GM21447 (cell line): ENCODE measurements at regions not wholly inside any gene's neighbourhood (a gene's known extent, or its start where the extent isn't known, plus 50 kb on each side); places are given as distances from the start of the nearest gene placed in this dataset.

Experiments used
- ATAC-seq: cut with Tn5 transposase; IDR thresholded peaks from one replicate; pipeline ENCODE4 v1.9.1; 2021; ENCODE audit not compliant: unreplicated experiment

DNA sequence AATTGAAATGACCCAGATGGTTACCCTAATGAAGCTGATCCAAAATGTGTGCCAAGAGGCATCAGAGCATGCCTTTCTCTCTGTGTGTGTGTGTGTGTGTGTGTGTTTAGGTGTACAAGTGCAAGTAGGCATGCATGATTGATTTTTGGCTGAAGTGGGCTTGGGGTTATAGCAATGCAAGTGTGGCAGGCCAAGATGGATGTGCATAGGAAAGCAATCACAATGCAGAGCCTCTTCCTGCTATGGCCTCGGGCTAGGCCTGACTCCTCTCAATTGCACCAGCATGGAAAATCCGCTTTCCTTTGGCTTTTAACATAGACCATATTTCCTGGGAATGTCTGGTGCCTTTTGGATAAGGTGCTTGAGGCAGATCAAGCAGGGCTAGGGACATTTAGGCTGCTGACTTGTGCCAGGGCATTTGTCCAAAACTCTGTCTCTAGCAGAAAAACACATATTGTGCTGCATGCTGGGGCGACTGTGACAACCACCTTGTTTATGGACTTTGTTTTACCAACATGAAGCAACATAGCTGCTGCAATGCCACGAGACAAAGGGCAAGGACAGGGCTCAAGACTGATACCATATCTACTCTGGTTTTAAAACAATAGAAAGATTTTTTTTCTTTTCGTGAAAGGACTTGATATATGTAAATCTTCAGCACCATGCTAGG, 395.7 kb downstream of the RAPGEF2 start:
- no peak for ATAC-seq

DNA sequence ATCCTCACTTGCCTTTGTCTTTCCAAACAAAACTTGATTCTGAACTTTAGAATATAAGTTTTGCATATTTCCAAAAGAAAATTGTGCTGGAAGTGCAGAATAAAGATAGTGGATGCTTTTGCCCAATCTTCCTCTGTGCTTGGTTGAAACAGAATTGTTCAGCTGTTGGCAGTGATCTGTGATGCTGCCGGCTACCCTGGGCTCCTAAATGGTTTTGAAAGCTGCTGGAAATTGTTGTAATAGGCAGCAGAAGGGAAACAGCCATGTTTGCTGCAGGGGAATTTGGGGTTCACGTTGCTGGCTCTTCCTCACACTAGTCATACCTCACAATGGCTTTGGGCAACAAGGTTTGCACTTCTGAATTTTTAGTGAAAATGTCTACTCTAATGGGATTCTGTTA, 398.0 kb downstream of the RAPGEF2 start:
- ATAC-seq = no peak

DNA sequence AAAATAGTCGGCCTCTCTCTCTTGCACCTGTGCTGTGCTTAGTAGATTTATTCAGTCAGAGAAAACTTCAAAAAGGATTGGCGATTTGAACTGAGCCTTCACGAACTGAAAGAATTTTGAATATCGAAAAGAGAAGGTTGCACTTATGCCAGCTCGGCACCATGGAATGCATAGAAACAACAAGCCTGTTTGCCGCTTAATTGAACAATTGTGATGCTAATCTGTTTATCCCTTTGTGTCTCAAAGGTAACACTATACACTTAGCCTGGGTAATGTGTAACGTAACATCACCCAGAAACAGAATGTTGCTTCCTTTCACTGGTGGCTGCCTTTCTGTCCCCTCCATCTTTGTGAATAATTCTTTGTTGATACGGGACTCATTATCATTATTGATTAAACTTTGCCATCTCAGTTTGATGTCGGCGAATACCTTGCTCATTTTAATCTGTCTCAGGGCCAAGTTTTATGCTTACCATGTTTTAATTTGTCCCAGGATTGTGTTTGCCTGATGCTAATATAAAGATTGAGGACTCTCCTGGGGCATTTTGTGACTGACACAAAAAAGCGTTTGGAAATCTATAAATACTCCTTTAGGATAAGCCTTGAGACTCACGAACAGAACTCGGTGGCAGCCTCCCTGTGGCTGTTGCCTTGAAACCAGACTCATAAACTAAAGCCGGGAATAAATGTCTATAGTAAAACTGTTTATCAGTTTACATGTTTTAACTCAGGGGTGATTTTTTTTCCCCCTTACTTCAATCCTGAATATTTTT, 400.5 kb downstream of the RAPGEF2 start:
- ATAC-seq = no peak

DNA sequence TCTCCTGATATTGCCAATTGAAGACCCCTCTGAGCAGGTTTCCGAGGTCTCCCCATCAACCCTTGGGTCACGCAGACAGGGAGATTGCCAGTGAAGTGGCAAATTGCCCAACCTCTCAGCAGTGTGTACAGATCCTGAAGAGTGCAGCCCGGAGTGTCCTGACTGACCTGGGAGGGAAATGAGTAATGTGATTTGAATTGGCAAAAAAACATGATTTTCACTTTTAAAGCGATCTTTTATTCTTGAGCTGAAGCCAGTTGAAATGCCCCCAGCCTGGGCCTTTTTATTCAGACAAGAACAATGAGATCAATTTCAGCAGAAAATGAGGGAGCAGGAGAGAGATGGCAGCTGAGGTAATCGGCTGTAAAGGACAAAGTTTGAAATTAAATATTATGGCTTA, 401.8 kb downstream of the RAPGEF2 start:
- no peak for ATAC-seq

DNA sequence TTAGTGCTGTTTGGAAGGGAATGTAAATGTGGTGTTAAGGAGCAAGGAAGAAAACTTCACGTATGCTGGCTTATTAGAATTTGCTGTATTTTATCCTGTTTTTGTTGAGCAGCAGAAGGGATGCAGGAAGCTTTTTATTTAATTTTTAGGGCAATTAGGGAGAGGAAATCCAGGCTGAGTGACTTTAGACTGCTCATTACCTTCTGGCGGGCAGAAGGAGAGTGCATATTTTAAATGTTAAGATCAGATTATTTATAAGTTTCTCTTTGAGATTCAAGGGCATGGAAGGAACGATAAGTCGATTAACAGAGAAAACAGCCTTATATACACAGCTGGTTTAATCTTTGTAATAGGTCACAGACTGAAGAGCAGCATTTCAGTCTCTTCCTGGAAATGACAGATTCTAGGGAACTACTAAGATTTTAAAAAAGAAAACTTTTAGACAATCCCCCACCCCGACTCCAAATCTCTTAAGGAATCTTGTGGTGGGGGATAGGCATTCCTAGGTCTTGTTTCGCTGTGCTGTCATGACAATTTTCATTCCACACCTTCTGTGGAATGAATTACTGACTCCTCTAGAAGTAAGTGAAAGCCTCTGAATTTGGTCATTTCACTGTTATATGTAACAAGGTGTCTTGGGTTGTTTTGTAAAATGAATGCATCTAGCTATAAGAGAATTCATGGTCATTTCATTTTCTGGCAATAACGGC, 402.5 kb downstream of the RAPGEF2 start:
- no peak for ATAC-seq

DNA sequence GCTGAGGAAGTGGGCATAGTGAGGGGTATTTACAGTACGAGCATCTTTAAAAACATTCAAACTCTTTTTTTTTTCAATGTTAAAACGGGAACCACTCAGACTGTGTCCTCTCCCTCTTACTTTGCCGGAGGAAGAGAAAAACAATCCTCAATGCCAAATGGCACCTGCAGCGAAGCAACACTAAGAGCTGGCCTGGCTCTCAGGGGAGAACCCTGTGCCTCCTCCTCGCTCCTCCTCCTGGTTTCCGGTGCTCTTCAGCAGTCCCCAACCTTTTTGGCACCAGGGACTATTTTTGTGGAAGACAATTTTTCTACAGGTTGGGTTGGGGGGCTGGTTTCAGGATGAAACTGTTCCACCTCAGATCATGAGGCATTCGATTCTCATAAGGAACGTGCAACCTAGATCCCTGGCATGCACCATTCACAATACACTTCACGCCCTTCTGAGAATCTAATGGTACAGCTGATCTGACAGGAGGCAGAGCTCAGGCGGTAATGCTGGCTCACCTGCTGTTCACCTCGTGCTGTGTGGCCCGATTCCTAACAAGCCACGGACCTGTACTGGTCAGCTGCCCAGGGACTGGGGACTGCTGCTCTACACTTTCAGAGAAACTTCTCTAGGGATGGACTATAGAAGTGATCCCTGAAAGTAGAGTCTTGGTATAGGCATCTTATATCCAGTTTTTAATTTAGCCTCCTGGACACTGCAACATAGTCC, 404.1 kb downstream of the RAPGEF2 start:
- no peak for ATAC-seq

DNA sequence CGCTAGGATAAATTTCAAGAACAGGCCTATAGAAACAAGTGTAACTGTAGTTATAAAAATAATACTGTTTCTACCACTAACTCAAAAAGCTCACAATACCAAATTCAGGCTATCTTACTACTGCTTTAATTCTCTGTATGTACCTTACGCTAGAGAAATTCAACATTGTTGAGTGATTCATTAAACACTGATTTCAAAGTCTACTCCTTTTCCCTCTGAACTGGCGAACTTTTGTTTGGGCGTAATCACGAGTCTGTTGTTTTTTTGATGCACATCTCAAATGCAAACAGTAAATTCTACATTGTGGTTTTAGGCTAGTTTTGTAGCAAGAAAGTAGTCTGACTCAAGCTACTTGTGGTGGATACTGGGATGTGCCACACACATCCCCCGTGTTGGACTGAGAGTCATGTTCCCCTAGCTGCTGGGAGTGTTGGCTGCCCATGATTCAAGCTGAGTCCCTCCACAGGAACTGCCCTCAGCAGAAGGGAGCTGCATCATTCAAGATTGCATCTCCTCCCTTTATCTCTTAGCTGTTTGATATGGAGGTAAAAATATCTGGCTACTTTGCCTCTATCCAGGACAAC, 406.1 kb downstream of the RAPGEF2 start:
- ATAC-seq = no peak

DNA sequence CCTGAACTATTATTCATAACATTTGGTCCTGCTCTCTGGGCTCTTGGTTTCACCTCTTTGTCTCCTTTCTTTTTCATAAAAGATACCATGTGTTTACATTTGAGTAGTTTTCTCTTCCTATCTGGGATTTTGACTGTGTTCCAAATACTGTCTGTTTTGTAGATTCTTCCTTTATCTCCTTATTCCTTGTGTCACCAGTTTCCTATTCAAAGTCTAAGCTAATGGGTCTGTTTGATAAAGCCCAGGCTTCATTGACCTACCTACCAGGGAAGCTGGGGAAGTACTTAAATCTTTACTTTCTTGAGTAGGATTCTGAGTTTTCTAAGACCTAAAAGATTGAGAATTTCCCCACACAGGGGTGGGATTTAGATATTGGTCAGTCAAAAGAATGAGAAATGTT, 409.5 kb downstream of the RAPGEF2 start:
- no peak for ATAC-seq

DNA sequence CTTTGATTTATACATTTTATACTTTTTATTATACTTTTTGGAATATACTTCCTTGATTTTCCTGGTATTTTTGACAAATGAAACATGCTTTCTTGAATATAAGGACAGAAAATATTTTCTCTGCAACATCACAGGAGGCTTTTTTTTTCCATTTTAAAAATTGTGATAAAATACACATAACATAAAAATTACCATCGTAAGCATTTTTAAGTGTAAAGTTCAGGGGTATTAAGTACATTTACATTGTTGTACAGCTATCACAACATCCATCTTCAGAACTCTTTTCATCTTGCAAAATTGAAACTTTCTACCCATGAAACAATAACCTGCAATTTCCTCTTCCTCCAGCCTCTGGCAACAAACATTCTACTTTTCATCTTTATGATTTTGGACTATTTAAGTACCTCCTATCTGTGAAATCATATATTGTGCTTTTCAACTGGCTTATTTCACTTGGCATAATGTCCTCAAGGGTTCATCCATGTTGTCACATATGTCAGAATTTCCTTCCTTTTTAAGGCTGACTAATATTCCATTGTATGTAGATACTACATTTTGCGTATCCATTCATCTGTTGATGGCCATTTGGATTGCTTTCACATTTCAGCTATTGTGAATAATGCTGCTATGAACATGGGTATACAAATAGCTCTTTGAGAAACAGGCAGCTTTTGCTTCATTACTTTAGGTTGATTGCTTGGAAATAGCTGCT, 412.6 kb downstream of the RAPGEF2 start:
- ATAC-seq = no peak

DNA sequence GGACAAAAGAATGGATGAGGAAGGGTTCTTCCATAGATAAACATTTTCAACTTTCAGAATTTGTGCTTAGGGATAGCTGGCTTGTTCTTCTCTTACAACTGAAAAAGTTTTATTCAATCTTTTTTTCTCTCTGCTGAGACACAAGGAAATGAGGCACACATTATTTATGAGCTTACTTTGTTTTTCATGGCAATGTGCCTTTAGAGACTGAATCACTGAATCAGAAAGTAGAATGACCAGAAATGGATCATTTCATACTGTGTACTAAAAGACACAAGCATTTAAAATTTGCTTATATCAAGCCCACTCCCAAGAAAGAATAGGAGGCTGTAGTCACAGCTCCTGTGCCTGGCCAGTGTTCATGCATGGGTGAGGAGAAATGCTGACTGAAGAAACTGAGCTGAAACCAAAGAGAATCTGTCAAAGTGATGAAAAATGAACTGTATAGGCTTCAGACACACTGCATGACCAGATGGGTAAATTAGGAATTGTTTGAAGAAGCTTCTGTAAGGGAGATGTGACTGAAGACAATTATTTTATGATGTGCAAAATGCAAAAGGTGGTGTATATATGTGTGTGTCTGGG, 413.8 kb downstream of the RAPGEF2 start:
- no peak for ATAC-seq

DNA sequence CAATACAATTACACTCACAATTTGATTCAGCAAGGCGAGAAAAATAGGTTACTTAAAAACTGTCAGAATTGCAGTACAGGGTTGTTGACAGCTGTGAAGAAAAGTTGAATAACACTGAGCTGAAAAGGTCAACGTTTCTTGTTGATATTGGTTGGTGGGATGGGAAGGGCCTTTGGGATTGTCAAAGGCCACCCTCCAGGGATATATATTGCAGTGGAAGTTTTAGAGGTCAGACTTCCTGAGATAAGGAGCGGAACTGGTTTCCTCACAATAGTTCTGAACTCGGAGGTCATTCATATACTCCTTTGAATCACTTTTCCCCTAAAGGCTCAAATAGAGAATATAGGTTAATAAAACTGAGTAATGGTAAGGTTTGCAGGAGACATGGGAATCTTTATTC, 417.2 kb downstream of the RAPGEF2 start:
- ATAC-seq = no peak

DNA sequence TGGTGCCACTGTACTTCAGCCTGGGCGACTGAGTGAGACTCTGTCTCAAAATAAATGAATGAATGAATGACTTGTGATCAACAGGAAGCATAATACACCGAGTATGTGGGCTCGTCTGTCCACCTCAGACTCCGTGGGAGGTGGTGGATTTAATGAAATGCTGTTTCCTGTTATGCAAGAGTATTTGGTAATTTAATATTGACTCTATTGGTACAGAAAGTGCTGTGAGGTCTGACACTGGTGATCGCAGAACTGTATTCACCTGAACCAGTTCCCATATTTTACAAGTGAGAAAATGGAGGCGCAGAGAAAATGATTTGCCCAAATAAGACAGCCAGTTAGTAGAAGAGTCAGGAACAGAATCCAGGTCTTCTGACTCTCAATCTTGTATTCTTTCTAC, 423.3 kb downstream of the RAPGEF2 start:
- no peak for ATAC-seq

DNA sequence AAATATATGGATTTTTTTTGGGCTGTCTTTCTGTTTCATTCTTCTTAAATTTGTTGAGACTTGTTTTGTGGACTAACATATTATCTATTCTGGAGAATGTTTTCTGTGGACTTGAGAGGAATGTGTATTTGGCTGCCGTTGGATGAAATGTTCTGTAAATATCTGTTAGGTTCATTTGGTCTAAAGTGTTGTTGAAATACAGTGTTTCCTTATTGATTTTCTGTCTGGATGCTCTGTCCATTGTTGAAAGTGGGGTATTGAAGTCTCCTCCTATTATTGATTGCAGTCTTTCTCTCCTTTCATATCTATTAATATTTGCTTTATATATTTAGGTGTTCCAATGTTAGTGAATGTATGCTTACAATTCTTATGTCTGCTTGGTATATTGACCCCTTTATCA, 431.8 kb downstream of the RAPGEF2 start:
- no peak for ATAC-seq

DNA sequence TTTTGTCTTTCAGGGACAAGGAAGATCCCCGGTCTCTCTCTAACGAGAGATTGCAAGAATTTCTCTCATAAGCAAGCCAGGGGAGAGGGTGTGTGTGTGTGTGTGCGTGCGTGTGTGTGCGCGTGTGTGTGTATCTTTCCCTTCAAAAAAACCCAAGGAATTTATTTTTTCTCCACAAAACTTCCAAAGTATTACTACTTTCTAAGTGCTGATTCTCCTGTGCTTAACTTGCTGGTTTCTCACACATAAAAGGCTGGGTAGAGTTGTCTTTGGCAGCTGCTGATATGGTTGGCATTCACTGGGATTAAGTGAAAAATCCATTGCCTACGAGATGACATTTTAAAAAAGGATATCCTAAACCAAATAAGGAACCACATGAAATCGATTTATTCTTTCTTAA, 435.7 kb downstream of the RAPGEF2 start:
- no peak for ATAC-seq

DNA sequence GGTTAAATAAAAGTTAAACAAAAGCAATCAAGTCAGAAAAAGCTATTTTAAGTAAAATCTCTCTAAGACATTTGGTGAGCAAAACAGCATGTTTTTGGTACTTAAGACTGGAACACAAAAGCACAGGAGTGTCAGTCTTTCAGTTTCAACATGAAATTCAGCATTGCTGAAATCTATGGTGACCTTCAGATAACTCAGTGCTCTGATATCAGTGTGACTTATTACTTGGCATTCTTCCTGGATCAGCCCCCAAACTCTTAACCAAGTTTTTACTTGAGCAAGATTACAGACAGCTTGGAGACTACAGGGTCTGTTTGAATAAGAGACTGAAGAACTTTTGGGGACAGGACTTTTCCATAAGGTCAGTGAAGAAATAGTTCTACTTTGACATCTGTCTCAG, 437.2 kb downstream of the RAPGEF2 start:
- ATAC-seq = no peak

DNA sequence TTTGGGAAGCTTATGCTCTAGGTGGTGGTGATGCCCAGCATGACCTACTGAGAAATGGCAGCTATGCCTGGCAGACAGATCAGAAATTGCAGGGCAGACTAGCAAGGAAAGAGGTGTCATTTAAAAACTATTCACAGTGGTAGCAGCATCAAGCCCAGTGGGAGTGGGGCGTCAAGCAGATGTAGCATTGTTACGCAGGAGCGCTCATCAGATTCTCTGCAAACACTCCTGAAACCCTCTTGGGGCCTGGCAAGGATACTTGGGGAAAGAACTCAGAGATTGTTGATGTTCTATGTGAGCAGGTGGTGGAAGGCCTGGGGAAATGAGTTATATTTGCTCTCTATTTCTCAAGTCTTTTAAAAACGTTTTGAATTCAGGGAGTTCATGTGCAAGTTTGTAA, 437.6 kb downstream of the RAPGEF2 start:
- no peak for ATAC-seq

DNA sequence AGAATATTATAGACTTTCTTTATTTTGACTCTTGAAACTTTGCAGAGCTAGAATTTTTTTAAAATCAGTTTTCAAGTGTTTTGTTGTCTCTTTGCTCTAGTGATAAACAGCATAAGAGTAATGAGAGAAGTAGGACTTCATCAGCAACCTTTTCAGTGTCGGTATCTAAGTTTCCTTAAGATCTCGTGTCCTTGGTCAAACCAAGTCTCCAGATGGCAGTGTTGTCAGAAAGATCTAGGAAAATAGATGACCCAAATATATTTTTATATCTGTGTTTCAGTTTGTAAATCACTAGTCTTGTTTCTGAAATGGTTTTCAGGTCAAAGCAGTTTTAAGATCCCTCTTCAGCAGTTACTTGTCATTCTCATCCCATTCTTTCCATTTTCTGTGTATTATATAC, 438.3 kb downstream of the RAPGEF2 start:
- no peak for ATAC-seq

DNA sequence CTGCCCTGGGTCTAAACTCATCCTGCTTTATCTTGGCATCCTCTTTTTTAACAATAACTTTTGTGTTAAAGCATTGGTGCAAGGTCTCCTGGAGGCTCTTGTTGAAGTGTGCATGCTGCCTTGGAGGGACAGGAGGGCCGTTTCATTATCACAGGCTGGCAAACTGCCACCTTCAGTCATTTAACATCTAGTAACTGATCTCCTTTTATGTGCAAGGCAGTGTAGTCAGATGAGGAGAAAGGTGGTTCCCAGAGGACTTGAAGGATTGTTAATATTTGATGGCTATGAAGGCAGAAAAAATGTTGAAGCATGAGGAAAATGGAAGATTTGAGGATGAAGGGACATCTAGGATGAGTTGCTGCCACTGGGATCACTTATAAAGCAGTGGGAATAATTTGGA, 439.4 kb downstream of the RAPGEF2 start:
- ATAC-seq = no peak

DNA sequence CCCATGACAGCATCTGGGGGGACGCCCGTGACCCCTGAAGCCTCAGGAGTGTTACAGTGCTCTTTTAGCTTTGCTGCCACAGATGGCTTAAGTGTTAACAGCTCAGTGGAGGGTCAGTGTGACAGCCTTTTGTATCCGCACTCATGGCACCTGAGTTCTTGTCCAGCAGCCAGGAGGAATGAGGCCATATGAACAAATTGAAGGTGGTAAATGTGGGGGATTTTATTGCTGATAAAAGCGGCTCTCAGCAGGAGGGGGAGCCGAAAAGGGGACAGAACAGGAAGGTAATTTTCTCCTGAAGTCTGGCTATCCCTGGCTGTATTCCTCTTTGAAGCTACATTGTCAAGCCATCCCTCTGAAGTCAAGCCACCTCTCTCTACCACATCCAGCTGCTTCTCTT, 441.0 kb downstream of the RAPGEF2 start:
- ATAC-seq = no peak

DNA sequence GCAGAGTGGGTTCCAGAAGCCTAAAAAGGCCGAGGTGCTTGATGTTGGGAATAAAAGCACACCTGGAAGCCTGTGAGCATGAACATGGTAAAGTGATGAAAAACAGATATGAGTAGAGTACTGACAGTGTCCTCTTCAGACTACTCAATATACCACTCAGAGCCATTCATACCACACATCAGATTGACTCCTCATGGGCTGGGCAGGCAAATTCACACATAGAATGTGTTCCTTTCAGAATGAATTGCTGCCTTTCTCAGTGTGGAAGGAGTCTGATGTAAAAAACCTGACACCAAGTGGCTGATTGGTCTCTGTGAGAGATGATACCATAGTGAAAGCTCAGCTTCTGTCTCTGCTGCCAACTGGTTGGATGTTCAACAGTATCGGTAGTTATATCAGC, 442.7 kb downstream of the RAPGEF2 start:
- ATAC-seq = no peak
